Ishikawa (cell line): ENCODE measurements at regions not wholly inside any gene's neighbourhood (a gene's known extent, or its start where the extent isn't known, plus 50 kb on each side); places are given as distances from the start of the nearest gene placed in this dataset.

Experiments
- CEBPB ChIP-seq: IDR thresholded peaks from 2 replicates; pipeline ENCODE4 v1.6.1; 2012
- CREB1 ChIP-seq: IDR thresholded peaks from 2 replicates; pipeline ENCODE4 v1.6.1; 2012; ENCODE audit warnings: low read depth
- EGR1 ChIP-seq: IDR thresholded peaks from 2 replicates; pipeline ENCODE4 v1.6.1; 2012
- EP300 ChIP-seq: IDR thresholded peaks from 2 replicates; pipeline ENCODE4 v1.6.1; 2012; ENCODE audit warnings: borderline replicate concordance
- FOXM1 ChIP-seq: IDR thresholded peaks from 2 replicates; pipeline ENCODE4 v1.6.1; 2012; ENCODE audit warnings: low read depth, borderline replicate concordance
- MAX ChIP-seq: IDR thresholded peaks from 2 replicates; pipeline ENCODE4 v1.6.1; 2012
- NFIC ChIP-seq: IDR thresholded peaks from 2 replicates; pipeline ENCODE4 v1.6.1; 2012
- RAD21 ChIP-seq: IDR thresholded peaks from 2 replicates; pipeline ENCODE4 v1.6.1; 2012; ENCODE audit warnings: low read depth
- REST ChIP-seq: IDR thresholded peaks from 2 replicates; pipeline ENCODE4 v1.6.1; 2012; ENCODE audit warnings: low read depth, mild to moderate bottlenecking
- TAF1 ChIP-seq: IDR thresholded peaks from 2 replicates; pipeline ENCODE4 v1.6.1; 2012; ENCODE audit warnings: low read depth, mild to moderate bottlenecking
- TCF12 ChIP-seq: IDR thresholded peaks from 2 replicates; pipeline ENCODE4 v1.6.1; 2012; ENCODE audit warnings: low read depth
- TEAD4 ChIP-seq: IDR thresholded peaks from 2 replicates; pipeline ENCODE4 v1.6.1; 2012
- USF1 ChIP-seq: IDR thresholded peaks from 2 replicates; pipeline ENCODE4 v1.6.1; 2012
- YY1 ChIP-seq: IDR thresholded peaks from 2 replicates; pipeline ENCODE4 v1.6.1; 2012; ENCODE audit warnings: low read depth
- ZBTB7A ChIP-seq: IDR thresholded peaks from 2 replicates; pipeline ENCODE4 v1.6.1; 2012; ENCODE audit warnings: low read depth

GRCh38 chr3:31263897-31264296 lies 268.8 kb upstream of the STT3B start:
- TF ChIP-seq MAX: no peak

- TF ChIP-seq EGR1 (no peak), TEAD4 (no peak), FOXM1 (no peak), YY1 (no peak), TAF1 (no peak), REST (no peak), USF1 (no peak), RAD21 (no peak), NFIC (no peak), TCF12 (no peak), EP300 (no peak), ZBTB7A (no peak), MAX (no peak), CEBPB (no peak), CREB1 (no peak)
Measured at GRCh38 chr3:31265646-31266428, 266.9 kb upstream of the STT3B start.

GRCh38 chr3:31268868-31269267 lies 263.9 kb upstream of the STT3B start:
- TF ChIP-seq CREB1 (no peak), YY1 (no peak), EGR1 (no peak), TAF1 (no peak), TEAD4 (no peak)

- TF ChIP-seq CEBPB (no peak), USF1 (no peak), FOXM1 (no peak), NFIC (no peak), CREB1 (no peak), RAD21 (no peak), TCF12 (no peak), EP300 (no peak), TEAD4 (no peak), EGR1 (no peak), TAF1 (no peak), ZBTB7A (no peak)
Measured at GRCh38 chr3:31270010-31270409, 262.7 kb upstream of the STT3B start.

- TF ChIP-seq CEBPB: no peak
- TF ChIP-seq USF1: no peak
- TF ChIP-seq RAD21: no peak
- TF ChIP-seq MAX: no peak
- no peak for TF ChIP-seq TEAD4
- TF ChIP-seq YY1: no peak
- no peak for TF ChIP-seq FOXM1
- no peak for TF ChIP-seq EP300
- TF ChIP-seq ZBTB7A: no peak
- TF ChIP-seq REST: no peak
- TF ChIP-seq TCF12: no peak
- no peak for TF ChIP-seq EGR1
- no peak for TF ChIP-seq CREB1
- no peak for TF ChIP-seq TAF1
- no peak for TF ChIP-seq NFIC
Measured at GRCh38 chr3:31274326-31275024, 258.2 kb upstream of the STT3B start.
